ENCODE measurements at regions not wholly inside any gene's neighbourhood (a gene's known extent, or its start where the extent isn't known, plus 50 kb on each side); places are given as distances from the start of the nearest gene placed in this dataset.
A peak's percentile ranks its signal among the peaks of the same experiment; 100 is the strongest.
"Not testable (repeated sequence)": the region's sequence is repeated elsewhere in the genome, so short reads cannot be mapped to it uniquely, and the experiment has no call there.

GRCh38 chr10:21130108-21130507, 233.0 kb upstream of the NEBL start:
- DNase-seq, result no peak

DNA sequence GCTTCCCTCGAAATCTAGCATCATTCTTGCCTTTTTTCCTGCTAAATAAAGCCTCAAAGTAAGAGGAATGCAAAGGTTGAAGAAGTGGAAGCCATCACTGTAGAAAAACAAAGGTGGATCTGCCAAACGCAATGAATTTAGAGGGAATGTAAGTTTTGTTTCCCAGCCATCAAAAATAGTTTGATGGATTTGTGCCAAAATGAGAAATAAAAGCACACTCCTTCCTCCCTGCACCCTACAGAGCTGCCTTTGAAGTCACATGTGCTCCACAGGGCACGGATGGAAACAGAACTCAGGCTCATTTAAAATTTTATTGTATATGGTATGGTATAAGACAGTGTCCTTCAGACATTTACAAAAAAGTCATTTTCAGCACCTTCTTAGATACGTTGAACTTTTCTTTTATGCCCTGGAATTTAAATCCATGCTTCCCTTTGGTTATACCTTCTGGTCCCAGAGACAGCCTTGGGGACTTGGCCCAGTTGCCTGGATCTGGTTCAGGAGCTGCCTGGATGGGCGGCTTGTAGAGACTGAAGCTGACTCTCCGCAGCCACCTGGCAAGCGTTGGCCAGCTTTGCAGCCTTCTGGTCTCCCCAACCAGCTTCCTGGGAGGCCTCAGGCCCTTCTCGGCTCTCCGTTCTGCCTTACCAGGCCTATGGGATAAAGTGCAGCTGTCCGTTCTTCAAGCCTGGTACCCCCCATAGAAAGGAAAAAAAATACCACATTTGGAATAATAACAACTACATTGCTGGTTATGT, 228.5 kb upstream of the NEBL start:
- DNase-seq, result no peak

GRCh38 chr10:21122907-21123306, 225.8 kb upstream of the NEBL start:
- no peak for DNase-seq

- DNase-seq, result not testable (repeated sequence)
These were observed 224.7 kb upstream of the NEBL start for GRCh38 chr10:21121822-21122221.

GRCh38 chr10:21114683-21115082, 217.6 kb upstream of the NEBL start:
- DNase-seq, result no peak

DNA sequence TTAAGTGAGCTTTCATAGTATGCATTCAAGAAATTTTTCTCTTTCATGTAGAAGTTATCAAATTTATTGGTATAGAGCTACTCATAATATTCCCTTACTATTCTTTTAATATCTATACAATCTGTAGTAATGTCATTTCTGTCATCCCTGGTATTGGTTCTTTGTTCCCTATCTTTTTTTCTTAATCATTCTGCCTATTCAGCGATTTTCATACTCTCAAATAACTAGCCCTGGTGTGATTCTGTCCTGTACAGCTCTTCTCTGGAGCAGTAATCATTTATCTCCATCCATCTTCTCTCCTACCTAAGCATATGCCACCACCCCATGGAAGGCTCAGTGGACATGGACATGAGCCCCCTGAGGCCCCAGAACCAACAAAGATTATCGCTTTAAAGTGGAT, 213.2 kb upstream of the NEBL start:
- no peak for DNase-seq

GRCh38 chr10:21106931-21107330, 209.8 kb upstream of the NEBL start:
- not testable (repeated sequence) for DNase-seq

- DNase-seq, result not testable (repeated sequence)
These were observed 208.2 kb upstream of the NEBL start for GRCh38 chr10:21105331-21105730.

DNA sequence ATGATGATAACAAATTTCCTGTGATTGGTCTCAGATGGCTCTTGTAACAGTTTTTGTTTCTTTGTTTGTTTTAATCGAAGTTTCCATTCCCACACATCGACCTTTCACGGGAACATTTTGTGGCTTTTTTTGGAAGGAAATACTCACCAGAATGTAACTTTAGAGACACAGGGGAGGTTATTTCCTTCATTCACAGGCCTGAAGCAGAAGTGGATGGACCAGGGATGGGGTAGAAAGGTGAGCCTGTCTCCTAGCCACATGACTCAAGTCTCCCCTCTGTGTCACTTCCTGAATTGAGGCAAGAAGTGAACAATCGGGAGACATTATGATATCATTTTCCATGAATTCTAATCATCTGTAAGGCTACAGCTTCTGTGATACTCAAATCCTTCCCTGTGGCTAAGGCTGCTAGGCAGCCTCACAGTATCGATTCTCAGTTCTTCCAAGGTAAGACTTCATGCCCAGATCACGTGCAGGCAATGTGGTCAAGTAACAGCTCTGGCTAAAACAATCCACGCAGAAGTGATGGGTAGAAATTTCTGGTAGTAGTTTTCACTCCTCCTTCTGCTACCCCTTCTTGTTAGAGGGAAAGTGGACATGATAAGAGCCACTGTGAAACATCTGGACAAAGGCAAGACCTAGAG, 203.9 kb upstream of the NEBL start:
- peak; percentile 25 for DNase-seq

- no peak for DNase-seq
These were observed 203.1 kb upstream of the NEBL start for GRCh38 chr10:21100190-21100589.

GRCh38 chr10:21099291-21100062, 202.4 kb upstream of the NEBL start:
- DNase-seq, result no peak

GRCh38 chr10:21097926-21098355, 200.8 kb upstream of the NEBL start:
- DNase-seq, result no peak

- DNase-seq, result no peak
These were observed 198.5 kb upstream of the NEBL start for GRCh38 chr10:21095494-21096055.

DNA sequence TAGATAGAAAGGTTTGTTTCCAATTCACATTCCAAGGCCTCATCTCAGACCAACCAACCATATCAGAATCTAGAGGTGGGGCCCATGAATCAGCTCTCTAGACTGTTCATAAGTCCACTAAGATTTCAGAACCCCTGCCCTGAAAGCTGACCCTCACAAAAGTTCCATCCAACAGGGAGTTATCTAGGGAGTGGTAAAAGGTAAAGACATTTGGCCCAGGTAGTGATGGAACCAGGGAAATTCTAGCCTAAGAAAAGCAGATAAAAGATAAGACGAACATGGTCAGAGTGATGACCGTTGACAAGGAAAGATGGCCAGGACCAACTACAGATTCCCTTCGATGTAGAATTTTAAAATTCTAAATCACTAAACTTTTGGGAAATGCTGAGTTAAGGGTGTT, 198.0 kb upstream of the NEBL start:
- no peak for DNase-seq

DNA sequence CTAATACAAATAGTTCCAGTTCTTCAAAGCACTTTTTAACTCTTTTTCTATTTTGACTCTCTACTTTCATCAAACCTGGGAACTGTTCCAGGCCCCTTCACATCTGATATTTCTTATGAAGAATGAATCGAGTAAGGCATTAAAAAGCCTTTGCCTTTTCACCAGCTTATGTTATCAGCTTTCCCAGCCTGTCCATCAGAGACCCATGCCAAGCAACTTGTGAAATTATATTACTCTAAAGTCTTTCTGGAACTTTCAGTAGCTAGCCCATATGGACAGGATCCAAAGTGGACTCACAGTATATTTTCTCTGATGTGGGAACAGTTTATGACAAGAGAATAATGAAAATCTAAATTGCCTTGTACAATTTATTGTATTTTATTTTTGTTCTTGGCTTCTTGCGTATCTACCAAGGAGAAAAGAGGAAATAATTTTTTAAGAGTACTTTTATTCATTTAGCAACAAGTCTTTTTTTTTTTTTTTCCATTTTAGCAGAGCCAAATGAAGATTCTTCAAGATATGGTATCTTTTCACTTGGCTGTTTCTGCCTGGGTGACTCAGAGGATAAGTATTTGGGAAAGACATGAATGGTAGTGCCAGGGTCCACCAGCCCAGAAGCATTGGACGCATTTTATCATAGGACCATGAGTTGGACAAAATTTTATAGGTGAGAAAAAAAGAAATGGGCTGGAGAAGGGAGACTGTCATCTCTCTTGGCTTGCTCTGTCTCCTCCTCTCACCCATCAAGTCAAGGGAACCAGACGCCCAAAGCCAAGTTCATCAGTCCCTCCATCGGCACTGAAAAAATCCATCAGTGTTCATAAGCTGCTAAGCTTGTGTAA, 195.8 kb upstream of the NEBL start:
- no peak for DNase-seq

DNA sequence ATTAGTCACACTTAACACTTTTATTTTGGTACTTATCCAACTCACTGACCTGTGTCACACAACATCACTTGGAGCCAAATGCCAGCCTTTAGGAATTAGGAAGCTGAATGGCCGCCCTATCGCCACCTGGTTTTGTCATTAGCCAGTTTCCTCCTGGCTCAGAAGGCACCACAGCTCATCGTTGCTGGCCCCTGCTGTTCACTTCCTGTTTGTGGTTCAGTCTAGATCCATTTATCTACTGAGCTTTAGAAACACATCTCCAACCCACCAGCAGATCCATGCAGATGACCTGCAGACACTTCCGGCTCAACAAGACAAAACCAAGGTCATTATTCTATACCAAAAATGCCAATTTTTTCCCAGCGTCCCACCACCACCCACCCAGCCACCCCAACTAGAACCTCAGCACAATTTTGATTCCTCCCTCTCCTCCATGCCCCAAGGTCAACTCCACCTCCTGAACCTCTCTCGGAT, 193.5 kb upstream of the NEBL start:
- DNase-seq, result no peak

- DNase-seq, result no peak
These were observed 190.4 kb upstream of the NEBL start for GRCh38 chr10:21087476-21087875.

DNA sequence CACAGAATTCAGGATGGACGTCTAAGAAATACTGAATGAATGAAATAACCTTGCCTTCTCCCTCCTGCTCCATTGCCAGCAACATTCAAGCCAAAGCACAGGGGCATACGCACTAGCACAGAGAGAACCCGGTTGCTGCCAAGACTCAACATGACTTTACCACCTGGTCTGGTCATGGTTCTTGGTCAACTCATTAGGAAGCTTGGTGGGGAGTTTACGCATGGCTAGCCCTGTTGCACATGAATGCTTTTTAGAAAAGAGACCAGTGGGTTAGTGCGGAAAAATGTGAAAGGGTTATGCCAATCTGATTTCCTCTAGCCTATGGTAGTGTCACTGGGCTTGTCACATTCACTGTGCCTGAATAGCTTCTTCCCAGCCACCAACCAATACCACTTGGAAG, 187.6 kb upstream of the NEBL start:
- no peak for DNase-seq

GRCh38 chr10:21083861-21084260, 186.8 kb upstream of the NEBL start:
- DNase-seq, result peak; percentile 18

DNA sequence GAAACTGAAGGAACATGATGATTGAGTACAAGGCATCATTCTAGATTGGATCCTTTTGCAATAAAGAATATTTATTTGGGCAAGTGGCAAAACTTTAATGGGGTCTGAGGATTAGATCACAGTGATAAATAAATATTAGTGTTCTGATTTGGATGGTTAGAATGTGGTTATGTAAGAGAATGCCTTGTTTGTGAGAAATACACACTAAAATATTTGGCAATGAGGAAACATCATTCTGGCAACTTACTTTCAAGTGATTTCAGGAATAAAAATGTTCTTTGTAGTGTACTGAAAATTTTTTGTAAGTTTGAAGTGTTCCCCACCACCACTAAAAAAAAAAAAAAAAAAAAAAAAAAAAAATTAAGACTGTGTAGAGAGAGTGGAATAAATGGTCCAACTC, 185.1 kb upstream of the NEBL start:
- DNase-seq, result no peak

GRCh38 chr10:21080261-21080660, 183.2 kb upstream of the NEBL start:
- peak; percentile 79 for DNase-seq

- no peak for DNase-seq
These were observed 182.2 kb upstream of the NEBL start for GRCh38 chr10:21079330-21079658.
